A549 (cell line): ENCODE measurements at regions not wholly inside any gene's neighbourhood (a gene's known extent, or its start where the extent isn't known, plus 50 kb on each side); places are given as distances from the start of the nearest gene placed in this dataset.

Source experiments
- CTCF ChIP-seq: fragments of >200 bp; sonication (Bioruptor Twin); formaldehyde crosslinking; IDR thresholded peaks from 3 replicates; pipeline ENCODE4 v1.5.1; 2016
- SMC3 ChIP-seq: fragments of >200 bp; sonication (Bioruptor Twin); formaldehyde crosslinking; IDR thresholded peaks from 3 replicates; pipeline ENCODE4 v1.6.1; 2018; ENCODE audit warnings: inconsistent platforms
- TF ChIP-seq, protein P1 (sequence below): IDR thresholded peaks from 2 replicates; pipeline ENCODE4 v1.6.1; 2012

- TF ChIP-seq SMC3 (no peak), CTCF (no peak)
- TF ChIP-seq, protein P1, sequence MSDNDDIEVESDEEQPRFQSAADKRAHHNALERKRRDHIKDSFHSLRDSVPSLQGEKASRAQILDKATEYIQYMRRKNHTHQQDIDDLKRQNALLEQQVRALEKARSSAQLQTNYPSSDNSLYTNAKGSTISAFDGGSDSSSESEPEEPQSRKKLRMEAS: no peak
Observed at GRCh38 chr7:54907981-54908380, 110.8 kb upstream of the EGFR start.
